Activated CD4-positive, alpha-beta T cell treated with anti-CD3 and anti-CD28 coated beads, Interleukin-2, amount 50 U/mL, for 4 hours (primary cell): ENCODE measurements at regions not wholly inside any gene's neighbourhood (a gene's known extent, or its start where the extent isn't known, plus 50 kb on each side); places are given as distances from the start of the nearest gene placed in this dataset.

Experiments used
- DNase-seq, 2 experiments: peaks; one replicate each; pipeline ENCODE4 v3.0.0-alpha.2; 2020

DNA sequence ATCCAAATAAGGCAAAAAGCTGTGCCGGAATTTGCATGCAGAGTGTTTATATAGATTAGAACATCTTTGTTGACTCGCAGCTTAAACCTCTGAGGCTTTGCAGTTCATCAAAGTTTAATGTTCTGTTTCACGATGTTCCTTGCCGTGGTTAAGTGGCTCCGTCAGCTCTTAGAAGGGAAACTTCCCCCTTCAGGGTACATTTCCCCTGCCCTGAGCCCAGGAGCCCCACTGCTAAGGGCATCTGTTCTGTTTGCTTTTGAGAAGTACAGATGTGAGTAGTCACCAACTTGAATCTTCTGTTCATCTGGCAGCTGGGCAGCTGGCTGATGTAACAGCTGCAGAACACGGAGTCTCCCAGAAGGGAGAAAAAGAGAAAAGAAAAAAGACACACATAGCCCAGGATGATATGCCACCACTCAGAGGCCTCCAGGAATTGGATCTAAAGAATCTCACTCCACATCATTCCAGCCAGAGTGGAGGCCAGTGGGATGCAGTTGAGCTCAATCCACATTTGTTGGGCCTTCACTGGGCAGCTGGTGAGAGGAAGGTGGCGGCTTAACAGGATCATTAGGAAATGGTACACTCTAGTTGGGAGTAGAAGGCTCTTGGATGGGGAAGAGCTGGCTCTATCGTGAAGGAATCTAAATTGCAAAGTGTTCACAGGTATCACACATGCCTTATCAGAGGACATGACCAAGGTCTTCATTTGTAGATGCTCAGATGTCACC lies 178.7 kb upstream of the RBPJ start:
- no peak for DNase-seq

DNA sequence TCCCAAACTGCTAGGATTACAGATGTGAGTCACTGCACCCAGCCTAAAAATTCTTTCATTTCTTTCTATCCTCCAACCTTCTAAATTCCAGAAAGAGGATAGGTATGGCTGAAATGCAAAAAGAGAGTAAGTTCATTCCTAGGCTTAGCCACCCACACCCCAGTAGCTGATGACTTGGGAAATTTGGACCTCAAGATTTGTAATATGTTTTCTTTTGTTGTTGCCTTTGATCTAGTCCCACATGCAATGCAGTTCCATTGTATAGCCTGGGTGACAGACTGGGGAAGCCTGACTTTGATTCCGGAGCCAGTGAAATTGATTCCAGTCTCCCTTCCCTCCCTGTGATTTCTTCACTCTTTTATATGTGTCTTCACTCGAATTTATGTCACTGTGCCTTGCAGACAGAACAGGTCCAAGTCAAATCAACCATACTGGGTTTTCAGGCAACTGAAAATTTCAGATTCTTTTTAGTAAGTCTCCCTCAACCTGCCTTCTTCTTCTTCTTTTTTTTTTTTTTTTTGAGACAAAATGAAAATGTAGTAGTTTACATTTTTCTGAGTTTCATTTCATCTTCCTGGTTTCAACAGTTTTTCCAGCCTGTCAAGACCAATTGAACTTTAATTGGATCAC lies 176.2 kb upstream of the RBPJ start:
- DNase-seq: no peak

DNA sequence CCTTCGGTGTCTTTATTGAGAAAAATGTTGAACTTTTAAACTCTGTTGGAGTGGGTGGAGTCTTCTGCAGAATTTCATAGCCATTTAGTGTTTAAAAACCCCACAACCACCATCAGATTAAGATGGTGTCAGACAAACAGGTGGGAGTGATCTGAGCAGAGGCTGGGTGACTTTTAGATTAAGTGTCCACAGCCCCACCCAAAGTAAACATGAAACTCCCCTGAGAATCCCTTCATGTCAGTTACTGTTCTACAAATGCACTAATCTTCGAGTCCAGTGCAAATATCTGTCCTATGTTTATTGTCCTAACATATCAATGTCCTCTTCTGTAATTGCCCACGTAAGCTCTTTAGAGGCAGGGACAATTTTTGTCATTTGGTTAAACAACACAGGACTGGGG lies 175.6 kb upstream of the RBPJ start:
- no peak for DNase-seq

DNA sequence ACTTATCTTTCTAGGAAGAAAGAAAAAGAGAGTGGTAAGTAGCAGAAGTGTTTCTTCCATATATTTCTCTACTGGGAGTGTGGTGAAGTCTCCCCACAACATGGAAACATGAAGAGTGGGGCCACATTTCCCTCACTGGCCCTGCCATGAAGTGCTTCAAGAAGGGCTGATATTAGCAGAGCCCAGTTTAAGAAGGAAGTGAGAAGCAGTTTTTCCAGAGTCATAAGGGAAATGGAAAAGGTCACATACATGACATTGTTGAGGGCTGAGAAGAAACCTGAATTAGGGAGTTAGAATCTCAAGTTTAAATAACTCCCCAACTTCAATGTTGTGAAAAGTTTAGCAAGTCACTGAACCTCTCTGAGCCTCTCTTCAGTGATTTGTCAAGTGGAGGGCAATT lies 171.9 kb upstream of the RBPJ start:
- no peak for DNase-seq

DNA sequence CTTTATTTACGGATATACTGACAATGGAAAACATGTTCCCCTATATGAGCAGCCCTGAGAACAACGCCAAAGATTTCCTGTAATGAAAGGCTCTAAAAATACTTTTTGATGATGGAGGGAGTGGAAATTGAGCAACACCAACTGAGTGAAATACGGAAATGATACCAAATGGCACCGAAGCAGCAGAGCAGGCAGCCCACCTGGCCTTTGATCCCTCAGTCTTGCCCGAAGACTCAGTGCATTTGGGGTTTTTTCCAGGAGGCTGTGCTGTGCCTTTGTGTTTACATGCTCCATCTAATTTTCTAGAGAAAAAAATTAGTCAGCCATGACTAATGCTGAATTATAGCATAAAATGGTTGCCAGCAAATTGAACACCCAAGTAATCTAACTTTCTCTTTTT lies 169.9 kb upstream of the RBPJ start:
- peak; percentile 17 for DNase-seq

DNA sequence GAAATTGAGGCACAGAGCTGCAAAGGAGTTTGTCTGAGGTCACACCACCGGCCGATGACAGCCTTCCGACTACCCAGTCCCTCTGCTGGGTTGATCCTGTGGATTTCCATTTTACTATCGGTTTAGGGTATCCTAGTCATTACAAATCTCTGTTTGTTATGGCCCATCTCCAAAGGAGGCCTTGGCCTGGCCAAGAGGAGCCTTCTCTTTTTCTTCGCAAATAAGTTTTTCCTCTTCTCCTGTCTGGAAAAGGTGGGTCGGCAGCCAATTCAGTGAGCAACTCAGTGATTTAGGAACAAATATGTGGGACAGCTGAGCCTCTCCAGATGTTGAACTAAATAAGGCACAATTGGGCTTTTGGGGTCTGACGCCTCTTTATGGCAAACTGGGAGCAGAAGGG lies 169.2 kb upstream of the RBPJ start:
- DNase-seq: no peak

DNA sequence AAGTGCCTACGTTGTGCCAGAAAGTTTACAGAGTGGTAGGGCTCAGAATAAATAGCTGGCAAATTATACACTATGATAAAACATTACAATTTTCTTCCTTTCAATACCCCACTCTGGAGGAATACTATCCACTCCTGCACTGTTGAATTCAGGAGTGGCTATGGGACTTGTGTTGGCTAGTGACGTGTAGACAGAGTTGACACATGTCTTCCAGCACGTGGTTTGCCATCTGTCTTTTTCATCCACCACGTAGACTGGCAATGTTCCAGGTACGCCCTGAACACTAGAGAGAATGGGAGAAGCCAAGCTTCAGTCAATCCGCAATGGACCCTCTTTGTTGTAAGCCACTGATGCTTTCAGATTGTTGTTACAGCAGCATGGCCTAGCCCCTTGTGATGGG lies 168.8 kb upstream of the RBPJ start:
- DNase-seq: no peak

DNA sequence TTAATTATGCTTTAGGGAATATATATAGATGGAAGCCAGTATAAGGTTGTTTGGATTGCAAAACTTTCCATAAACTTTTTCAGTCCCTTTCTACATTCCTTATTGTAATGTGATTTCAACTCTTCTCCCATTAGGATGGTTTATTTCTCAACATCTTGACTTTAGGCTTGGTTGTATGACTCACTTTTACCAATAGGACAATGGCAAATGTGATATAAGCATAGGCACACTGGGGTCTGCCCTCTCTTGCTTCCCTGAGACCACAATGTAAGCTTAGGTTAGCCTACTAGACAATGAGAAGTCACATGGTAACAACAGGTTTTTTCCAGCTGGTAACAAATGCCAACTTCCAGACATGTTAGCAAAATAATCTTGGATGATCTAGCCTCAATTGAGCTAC lies 163.3 kb upstream of the RBPJ start:
- no peak for DNase-seq

DNA sequence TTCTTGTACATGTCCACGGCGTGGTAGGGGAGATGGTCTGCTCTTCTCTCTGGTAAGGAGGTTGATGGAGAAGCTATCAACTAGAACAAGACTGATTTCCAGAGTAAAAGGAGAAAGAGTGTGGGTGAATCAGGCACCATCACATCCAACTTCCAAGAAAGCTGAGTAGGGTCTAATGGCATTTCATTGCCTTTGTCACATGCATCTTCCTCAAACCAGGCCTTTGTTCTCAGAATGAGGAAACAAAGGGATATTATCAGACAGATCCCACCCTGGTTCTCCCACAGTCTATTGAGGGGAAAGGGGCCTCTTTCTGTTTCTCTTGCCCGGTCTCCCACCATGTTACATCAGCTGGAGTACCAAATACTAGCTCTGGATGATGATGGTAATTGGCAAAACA lies 160.2 kb upstream of the RBPJ start:
- no peak for DNase-seq

DNA sequence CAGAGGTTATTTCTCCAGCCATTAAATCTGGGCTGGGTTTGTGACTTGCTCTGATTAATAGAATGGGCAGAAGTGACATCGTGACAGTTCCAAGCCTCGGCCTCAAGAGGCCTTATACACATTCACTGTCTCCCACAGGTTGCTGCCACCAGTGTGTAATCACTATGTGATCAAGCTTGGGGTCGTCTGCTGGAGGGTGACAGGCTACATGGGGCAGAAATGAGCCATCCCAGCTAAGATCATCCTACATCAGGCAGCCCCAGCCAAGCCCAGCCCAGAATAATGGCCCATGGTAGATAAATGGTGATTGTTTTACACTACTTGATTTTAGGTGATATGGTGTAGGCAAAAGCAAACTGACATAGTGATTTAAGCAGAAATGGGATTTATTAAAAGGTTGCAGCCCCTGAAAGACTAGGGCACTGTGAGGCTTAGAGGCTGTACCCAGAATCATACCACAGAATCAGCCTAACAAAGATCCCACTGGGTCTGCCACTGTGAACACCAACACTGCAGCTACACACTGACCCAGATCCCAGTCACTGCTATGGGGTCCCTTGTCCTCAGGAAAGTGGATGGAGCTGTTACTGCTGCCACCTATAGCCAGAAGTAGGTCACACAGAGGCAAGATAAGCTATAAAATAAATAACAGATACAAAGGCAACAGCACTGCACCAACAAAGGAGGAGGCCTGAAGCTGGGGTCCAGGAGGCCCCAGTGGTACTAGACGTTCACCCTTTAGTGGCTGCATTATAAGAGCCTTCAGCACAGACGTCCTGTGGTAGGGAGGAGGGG lies 159.6 kb upstream of the RBPJ start:
- DNase-seq: no peak

DNA sequence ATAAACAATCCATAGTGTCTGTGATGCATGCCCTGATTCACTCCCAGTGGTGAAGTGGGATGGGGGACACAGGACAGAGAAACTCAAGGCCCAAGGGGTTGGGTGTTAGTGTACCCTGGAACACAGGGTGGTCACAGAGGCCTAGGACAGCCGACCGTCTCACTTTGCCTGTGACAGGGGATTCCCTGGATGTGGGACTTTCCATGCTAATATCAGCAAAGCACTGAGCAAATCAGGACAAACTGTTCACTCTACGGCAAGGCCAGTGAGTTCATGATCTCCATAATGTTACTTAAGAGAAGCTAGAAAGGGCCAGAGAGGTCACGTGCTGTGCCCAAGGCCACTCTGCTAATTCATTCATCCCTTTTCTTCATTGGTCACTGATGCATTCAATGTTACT lies 158.7 kb upstream of the RBPJ start:
- DNase-seq: no peak

DNA sequence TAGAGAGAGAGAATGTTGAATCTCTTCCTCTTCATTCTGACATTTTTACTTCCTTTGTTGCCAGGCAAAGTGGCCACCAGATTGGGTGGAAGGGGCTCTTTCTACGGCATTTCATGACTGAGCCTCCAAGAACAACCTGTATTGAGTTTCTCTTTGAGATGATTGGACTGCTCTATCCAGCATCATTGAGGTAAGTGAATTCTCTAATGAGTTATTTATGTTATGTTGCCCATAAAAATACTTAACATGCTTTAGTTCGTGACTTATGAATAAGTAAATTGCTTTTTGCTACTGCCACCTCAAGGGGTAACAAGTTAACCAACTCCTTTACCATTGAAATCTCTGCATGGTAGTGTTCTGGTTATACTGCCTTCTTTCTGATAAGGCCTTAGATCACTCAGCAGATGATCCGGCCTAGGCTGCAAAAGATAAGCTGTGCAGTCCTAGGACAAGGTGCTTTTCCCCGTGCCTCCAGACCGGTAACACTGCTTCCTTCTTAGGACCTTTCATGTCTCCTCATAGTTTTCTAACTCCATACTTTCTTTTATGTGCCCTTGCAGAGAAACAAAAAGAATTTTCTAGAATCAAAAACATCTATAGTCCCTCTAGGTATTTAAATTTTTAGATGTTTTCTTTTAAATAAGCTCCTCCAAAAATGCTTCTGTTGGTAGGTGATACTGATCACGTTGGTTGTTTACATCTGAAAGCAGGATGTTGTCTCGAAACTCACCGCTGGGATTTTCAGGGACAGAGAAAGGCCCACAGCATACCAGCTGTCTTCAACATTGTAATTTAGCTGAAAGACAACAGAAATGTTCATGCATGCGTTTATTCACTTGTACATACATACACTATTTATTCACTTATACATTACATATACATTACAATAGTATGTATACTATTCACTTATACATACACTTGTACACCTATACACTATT lies 157.1 kb upstream of the RBPJ start:
- no peak for DNase-seq

DNA sequence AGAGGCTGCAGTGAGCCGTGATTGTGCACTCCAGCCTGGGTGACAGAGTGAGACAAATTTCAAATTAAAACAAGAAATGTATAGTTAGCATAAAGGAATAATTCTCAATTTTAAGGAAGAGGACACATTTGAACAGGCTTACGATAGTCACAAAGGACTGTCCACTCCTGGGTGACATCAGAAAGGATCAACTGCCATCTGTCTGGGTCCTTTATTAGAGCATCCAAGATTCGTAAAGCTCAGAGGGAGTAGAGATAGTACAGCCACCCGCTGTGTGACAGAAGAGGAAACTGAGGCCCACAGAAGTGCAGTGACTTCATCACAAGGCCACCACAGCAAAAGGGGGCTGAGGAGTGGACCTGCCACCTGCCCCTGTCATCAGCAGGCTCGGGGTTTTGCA lies 149.3 kb upstream of the RBPJ start:
- no peak for DNase-seq

DNA sequence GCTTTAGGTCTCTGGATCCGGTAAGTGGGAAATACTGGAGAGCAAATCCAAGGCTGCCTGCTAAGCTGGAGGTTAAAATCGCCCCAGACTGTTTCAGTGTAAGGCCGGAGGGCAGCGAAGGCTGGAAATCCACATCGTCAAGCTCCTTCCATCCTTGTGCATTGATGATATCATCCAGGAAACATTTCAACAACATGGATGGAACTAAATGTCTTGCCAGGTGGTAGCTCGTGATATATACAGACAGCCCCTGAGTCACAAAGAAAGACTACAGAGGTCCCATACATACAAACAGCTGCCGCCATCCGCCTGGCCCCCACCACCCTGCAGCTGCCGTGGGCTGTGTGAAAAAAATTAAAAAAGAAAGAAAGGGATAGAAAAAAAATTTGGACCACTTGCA lies 148.9 kb upstream of the RBPJ start:
- DNase-seq: no peak

DNA sequence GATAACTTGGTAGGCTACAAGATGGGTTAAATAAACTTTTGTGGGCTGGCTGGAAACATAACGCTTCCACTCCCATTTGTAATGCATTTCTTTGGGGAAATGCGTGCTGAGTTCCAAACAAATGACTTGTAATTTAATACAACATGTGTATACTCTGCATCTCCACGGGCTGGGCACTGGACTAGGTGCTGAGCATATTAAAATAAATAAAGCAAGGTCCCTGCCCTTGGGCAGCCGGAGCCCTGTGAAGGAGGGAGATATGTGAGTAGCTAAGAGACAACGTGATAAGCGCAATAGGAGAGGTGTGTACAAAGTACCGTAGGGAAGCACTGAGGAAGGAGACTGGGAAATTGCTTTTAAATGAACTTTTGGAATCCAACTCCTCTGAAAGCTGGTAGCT lies 147.2 kb upstream of the RBPJ start:
- DNase-seq: no peak

DNA sequence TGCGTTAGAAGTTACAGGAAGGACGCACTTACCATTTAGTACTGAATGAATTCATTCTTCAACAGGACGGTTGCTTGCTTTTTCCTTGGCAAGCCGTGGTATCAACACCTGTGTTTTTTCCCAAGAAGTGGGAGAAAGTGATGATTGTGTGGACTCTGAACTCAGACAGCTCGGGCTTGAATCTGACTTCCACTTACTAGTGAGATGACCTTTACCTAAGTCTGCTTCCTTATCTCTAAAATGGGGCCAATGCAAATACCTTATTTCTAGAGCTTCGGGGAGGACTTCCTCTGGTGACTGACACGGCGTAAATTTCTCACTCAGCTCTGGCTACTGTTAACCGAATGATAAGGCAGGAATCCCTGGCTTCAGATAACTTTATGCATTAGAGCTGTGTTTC lies 146.8 kb upstream of the RBPJ start:
- no peak for DNase-seq

DNA sequence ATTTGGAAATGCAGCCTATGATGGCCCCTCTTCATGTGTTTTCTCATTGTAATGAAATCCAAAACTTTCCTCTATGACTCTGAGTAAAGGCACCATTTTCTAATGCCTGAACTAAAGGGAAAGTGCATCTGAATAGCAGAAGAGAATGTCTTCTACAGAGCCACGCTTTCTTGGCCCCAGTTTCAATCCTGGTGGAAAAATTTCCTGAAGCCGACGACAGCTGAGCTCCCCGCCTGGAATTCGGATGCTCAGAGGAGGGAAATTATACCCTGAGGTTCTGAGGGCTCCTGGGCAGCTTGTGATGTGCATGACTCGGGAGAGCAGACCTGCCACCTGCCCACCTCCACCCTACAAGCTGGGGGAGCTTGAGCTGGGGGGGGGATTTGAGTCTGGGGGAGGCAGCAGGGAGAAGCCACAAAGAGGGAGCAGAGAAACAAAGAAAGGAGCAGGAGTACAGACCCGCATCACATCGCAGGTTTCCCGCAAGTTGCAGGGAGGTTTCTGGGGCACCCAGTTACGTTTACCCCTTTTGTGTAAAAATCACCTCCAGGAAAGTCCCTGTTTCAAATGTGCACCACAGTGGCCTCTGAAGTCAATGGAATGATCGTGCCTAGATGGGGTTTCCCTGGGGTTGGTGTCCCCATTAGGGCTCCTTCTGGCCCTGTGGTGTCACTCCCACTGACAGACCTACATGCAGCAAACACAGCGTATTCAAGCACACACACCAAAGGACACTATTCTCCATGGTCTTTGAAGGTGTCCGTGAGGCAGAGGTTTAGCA lies 145.6 kb upstream of the RBPJ start:
- peak; percentile 24 to 27 for DNase-seq

DNA sequence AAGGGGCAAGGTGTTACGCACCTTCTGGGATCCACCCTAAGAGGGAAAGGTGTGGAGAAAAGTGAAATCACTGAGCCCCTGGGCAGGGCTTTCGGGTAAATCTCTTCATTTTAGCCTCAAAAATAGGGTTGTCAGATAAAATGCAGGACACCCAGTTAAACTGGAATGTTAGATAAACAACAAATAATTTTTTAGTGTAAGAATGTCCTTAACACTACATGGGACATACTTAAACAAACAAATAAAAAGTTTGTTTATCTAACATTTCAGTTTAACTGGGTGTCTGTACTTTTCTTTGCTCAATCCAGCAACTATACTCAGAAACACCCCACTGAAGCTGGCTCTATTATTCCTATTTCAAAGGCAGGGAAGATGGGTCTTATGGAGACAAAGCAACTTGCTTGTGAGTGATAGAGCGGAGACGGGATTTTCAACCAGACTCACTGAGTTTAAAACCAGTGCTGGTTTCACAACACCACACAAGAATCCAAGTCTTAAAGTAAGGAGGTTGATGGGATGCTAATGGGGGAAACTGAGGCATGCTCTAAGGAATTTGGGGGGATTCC lies 144.8 kb upstream of the RBPJ start:
- no peak for DNase-seq

DNA sequence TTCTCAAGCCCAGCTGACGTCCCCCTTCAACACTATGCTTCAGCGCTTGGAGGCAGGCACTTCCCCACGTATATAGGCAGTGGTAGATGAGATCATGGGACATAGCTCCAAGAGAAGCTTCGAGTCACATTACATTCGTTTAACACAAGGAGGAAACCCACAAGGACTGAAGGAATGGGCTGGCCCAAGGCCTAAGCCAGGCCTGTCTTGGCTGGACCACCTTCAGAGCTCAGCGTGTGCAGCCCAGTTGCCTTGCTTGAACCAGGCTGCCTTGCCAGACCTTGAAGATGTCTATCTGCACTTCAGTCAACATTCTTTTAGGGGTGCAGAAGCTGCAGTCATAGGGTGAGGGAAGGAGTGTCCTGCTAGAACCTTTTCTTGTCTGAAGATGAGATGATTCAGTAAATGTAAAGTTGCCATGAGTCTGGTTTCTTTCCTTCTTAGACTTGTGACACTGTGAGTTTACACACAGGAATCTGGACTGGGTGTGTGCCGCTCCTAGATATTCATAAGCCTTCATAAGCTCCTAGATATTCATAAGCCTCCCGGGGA lies 144.1 kb upstream of the RBPJ start:
- DNase-seq: no peak

DNA sequence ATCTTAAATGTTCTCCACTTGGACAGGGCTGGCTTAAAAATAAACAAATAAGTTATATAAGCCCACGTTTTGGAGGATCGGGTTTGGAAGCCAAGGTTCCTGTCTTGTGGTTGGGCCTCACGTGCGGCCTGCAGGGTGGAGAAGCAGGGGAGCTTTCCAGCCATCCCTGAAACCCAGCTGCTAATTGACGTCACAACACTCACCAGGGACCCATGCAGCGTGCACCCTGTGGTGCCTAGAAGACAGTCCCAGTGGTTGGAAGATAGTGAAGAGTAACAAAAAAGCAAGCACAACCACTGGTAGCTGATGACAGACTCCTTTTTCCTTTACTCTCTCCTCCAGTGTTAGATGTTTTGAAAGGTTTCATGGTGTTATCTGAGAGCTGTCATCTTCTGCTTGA lies 142.0 kb upstream of the RBPJ start:
- no peak for DNase-seq

DNA sequence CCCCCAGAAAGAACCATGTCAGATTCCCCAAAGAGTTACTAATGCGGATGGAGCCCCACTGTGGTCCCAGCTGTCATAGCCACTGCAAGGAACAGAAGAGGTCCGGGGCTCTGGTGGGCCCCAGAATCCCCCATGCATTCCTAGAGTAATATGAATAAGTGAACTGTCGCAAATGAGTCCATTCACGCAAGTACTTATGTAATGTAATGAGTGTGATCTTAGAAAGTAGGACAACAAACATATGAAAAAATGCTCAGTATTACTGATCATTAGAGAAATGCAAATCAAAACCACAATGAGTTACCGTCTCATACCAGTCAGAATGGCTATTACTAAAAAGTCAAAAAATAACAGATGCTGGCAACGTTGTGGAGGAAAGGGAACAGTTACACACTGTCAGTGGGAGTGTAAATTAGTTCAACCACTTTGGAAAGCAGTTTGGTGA lies 141.5 kb upstream of the RBPJ start:
- DNase-seq: no peak

DNA sequence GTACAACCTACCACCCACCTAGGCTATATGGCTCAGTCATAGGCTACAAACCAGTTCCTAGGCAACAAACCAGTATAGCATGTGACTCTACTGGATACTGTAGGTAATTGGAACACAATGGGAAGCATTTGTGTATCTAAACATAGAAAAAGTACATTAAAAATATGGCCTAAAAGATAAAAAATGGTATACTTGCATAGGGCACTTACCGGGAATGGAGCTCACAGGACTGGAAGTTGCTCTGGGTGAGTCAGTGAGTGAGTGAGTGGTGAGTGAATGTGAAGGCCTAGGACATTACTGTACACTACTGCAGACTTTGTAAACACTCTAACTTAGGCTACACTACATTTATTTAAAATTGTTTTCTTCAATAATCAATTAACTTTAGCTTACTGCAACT lies 139.2 kb upstream of the RBPJ start:
- no peak for DNase-seq
